ENCODE measurements at regions not wholly inside any gene's neighbourhood (a gene's known extent, or its start where the extent isn't known, plus 50 kb on each side); places are given as distances from the start of the nearest gene placed in this dataset.
A peak's percentile ranks its signal among the peaks of the same experiment; 100 is the strongest.
"Not testable (repeated sequence)": the region's sequence is repeated elsewhere in the genome, so short reads cannot be mapped to it uniquely, and the experiment has no call there.

DNA sequence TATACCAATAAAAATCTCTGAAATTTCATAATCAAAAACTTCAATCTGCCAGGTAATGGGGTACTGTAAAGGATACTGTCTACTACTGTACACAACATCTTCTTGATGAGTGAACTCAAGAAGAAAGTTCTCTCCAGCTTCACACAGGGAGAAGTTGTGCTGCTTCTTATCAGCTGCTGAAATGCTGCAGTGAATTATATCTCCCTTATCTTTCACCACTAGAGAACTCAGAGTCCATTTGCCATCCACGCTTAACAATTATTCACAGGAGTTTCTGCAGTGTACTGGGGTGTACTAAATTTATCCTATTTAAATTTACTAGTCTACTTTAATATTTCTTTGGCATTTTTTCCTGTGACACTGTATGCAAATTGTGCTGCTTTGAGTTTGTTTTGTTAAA is 384.8 kb downstream of the TFAP2B start:
- Histone ChIP-seq H3K27ac (ENCODE audit: low read depth in 1 of 3, low read length in 2 of 3) (no peak overlapping the region), H3K27me3 (ENCODE audit: control insufficient read depth in 3 of 3, insufficient read depth in 3 of 3, low read length in 3 of 3) (no peaks in the 10 kb centered on the region), H3K9me3 (ENCODE audit: control insufficient read depth in 2 of 2, insufficient read depth in 1 of 2, low read depth in 1 of 2, low read length in 1 of 2) (no peaks in the 10 kb centered on the region), H3K4me3 (ENCODE audit: low read depth in 1 of 3, low read length in 3 of 3) (no peak overlapping the region), H3K4me1 (ENCODE audit: control insufficient read depth in 3 of 3, insufficient read depth in 2 of 3, low read depth in 1 of 3, low read length in 2 of 3) (no peaks in the 10 kb centered on the region), H3K36me3 (ENCODE audit: control insufficient read depth in 3 of 3, insufficient read depth in 2 of 3, low read depth in 1 of 3, low read length in 3 of 3) (no peaks in the 10 kb centered on the region)
- FAIRE-seq (no peak), DNase-seq (peak in 1 of 2 donors; percentile 6)
- 20 to 38% (median 24%) methylated on average over 1 of the region's 1 CpG for WGBS, 3 donors

DNA sequence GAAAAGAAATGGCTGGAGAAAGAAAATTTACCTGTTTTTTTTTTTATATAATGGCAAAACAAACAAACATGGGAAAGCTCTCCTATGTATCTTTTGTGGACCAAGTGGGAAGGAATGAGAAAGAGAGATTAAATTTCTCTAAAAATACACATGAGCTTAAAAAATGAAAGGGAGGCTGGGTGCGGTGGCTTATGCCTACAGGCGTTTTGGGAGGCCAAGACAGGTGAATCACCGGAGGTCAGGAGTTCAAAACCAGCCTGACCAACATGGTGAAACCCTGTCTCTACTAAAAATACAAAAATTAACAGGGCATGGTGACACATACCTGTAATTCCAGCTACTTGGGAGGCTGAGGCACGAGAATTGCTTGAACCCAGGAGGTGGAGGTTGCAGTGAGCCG is 388.0 kb downstream of the TFAP2B start:
- DNase-seq; H3K27ac ChIP-seq (ENCODE audit: low read depth in 1 of 3, low read length in 2 of 3); H3K9me3 ChIP-seq (ENCODE audit: control insufficient read depth in 2 of 2, insufficient read depth in 1 of 2, low read depth in 1 of 2, low read length in 1 of 2); H3K4me3 ChIP-seq (ENCODE audit: low read depth in 1 of 3, low read length in 3 of 3); H3K4me1 ChIP-seq (ENCODE audit: control insufficient read depth in 3 of 3, insufficient read depth in 2 of 3, low read depth in 1 of 3, low read length in 2 of 3); H3K27me3 ChIP-seq (ENCODE audit: control insufficient read depth in 3 of 3, insufficient read depth in 3 of 3, low read length in 3 of 3); FAIRE-seq; H3K36me3 ChIP-seq (ENCODE audit: control insufficient read depth in 3 of 3, insufficient read depth in 2 of 3, low read depth in 1 of 3, low read length in 3 of 3): not testable (repeated sequence)
- WGBS, 3 donors: 62 to 84% (median 70%) methylated on average over 5 of the region's 5 CpGs

DNA sequence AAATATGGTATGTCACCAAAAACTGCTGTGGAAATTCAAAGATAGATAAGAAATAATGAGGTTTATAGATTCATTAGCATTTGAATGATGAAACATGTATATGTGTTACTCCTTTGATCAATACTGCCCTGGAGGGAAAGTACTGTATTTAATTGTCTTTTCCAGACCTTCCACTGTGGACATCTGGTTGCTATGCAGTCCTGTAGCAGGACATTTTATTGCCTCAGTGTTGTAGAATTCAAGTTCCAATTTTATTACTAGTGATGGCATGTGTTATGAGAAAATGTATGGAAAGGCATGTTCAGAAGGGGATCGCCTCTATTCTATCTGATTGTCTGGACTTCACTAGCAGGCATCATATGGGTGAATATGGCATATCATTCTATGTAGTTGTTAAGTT is 391.0 kb downstream of the TFAP2B start:
- Histone ChIP-seq H3K27ac (ENCODE audit: low read depth in 1 of 3, low read length in 2 of 3) (no peak overlapping the region), H3K4me3 (ENCODE audit: low read depth in 1 of 3, low read length in 3 of 3) (no peak overlapping the region), H3K36me3 (ENCODE audit: control insufficient read depth in 3 of 3, insufficient read depth in 2 of 3, low read depth in 1 of 3, low read length in 3 of 3) (no peaks in the 10 kb centered on the region), H3K9me3 (ENCODE audit: control insufficient read depth in 2 of 2, insufficient read depth in 1 of 2, low read depth in 1 of 2, low read length in 1 of 2) (no peaks in the 10 kb centered on the region), H3K27me3 (ENCODE audit: control insufficient read depth in 3 of 3, insufficient read depth in 3 of 3, low read length in 3 of 3) (peaks cover 0 to 11% (median 0%) of the 10 kb centered on the region in 3 donors), H3K4me1 (ENCODE audit: control insufficient read depth in 3 of 3, insufficient read depth in 2 of 3, low read depth in 1 of 3, low read length in 2 of 3) (no peaks in the 10 kb centered on the region)
- FAIRE-seq: no peak
- 81 to 93% (median 91%) methylated on average over 1 of the region's 1 CpG for WGBS, 3 donors
- no peak for DNase-seq

DNA sequence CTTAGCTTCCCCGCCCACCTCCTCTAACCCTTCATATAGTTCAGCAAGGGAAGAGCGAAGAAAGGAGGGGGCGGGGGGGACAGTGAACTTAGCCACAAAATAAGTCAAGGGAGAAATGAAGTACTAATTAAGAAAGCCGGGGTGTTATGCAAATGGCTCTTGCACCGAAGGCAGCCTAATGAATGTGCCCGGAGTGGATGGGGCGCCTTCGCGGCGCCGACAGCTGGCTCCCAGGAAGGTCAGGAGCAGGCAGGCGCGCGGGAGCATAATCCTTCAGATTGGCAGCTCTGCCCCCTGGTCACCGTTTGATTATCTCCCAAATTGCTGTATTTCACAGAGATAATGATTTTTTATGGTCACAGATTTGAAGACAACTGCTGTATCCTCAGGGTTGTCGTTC is 395.1 kb downstream of the TFAP2B start:
- H3K27ac ChIP-seq (ENCODE audit: low read depth in 1 of 3, low read length in 2 of 3): no peak overlapping the region
- WGBS, 3 donors: 13 to 23% (median 14%) methylated on average over 16 of the region's 16 CpGs
- peak overlapping the region in 1 of 3 donors; percentile 24 for H3K4me3 ChIP-seq (ENCODE audit: low read depth in 1 of 3, low read length in 3 of 3)
- FAIRE-seq (no peak), DNase-seq (peak in 1 of 2 donors; percentile 10)
- peaks cover 0 to 11% (median 0%) of the 10 kb centered on the region in 3 donors for H3K27me3 ChIP-seq (ENCODE audit: control insufficient read depth in 3 of 3, insufficient read depth in 3 of 3, low read length in 3 of 3)
- no peaks in the 10 kb centered on the region for H3K4me1 ChIP-seq (ENCODE audit: control insufficient read depth in 3 of 3, insufficient read depth in 2 of 3, low read depth in 1 of 3, low read length in 2 of 3)
- H3K36me3 ChIP-seq (ENCODE audit: control insufficient read depth in 3 of 3, insufficient read depth in 2 of 3, low read depth in 1 of 3, low read length in 3 of 3): no peaks in the 10 kb centered on the region
- no peaks in the 10 kb centered on the region for H3K9me3 ChIP-seq (ENCODE audit: control insufficient read depth in 2 of 2, insufficient read depth in 1 of 2, low read depth in 1 of 2, low read length in 1 of 2)

DNA sequence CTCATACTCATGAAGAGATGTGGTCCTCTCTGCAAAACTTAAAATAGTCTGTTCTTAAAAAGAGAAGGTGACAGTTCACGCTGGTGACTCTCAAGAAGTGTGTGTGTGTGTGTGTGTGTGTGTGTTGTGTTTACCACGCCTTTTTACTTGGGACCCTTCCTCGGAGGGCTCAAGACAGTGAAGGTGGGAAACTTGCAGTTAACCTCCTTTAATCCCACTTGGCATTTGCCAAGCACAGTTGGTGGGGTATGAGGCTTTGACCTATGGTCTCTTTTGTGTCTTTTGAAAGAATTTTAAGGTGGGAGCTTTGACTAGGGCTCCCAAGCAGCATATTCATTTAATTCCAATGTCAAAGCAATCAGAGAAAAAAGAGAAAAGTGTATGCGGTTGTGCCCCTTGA is 395.8 kb downstream of the TFAP2B start:
- FAIRE-seq: no peak
- H3K4me1 ChIP-seq (ENCODE audit: control insufficient read depth in 3 of 3, insufficient read depth in 2 of 3, low read depth in 1 of 3, low read length in 2 of 3): no peaks in the 10 kb centered on the region
- DNase-seq: no peak
- 35 to 45% (median 40%) methylated on average over 4 of the region's 4 CpGs for WGBS, 3 donors
- H3K4me3 ChIP-seq (ENCODE audit: low read depth in 1 of 3, low read length in 3 of 3): no peak overlapping the region
- H3K27me3 ChIP-seq (ENCODE audit: control insufficient read depth in 3 of 3, insufficient read depth in 3 of 3, low read length in 3 of 3): peaks cover 0 to 11% (median 0%) of the 10 kb centered on the region in 3 donors
- no peaks in the 10 kb centered on the region for H3K36me3 ChIP-seq (ENCODE audit: control insufficient read depth in 3 of 3, insufficient read depth in 2 of 3, low read depth in 1 of 3, low read length in 3 of 3)
- H3K27ac ChIP-seq (ENCODE audit: low read depth in 1 of 3, low read length in 2 of 3): no peak overlapping the region
- H3K9me3 ChIP-seq (ENCODE audit: control insufficient read depth in 2 of 2, insufficient read depth in 1 of 2, low read depth in 1 of 2, low read length in 1 of 2): no peaks in the 10 kb centered on the region

DNA sequence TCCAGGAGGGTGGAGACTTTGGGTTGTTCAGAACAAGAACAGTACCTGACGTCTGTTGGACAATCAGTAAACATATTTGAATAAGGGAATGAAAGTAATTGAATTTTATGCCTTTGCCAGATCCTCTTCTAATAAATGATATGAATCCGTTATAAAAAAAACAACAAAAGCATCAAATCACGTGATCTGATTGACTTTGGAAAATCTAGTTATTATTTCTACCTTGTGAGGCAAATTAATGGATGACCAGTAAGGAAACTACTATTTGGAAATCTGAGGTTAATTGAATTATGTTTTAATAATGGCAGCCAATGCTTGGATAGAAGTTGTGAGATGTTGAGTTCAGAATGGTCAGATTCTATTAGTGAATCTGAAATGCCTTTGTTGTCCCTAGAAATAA is 399.5 kb downstream of the TFAP2B start:
- peaks cover 0 to 11% (median 0%) of the 10 kb centered on the region in 3 donors for H3K27me3 ChIP-seq (ENCODE audit: control insufficient read depth in 3 of 3, insufficient read depth in 3 of 3, low read length in 3 of 3)
- no peak for FAIRE-seq
- 71 to 78% (median 75%) methylated on average over 3 of the region's 3 CpGs for WGBS, 3 donors
- H3K27ac ChIP-seq (ENCODE audit: low read depth in 1 of 3, low read length in 2 of 3): no peak overlapping the region
- no peaks in the 10 kb centered on the region for H3K4me1 ChIP-seq (ENCODE audit: control insufficient read depth in 3 of 3, insufficient read depth in 2 of 3, low read depth in 1 of 3, low read length in 2 of 3)
- no peak overlapping the region for H3K4me3 ChIP-seq (ENCODE audit: low read depth in 1 of 3, low read length in 3 of 3)
- no peaks in the 10 kb centered on the region for H3K9me3 ChIP-seq (ENCODE audit: control insufficient read depth in 2 of 2, insufficient read depth in 1 of 2, low read depth in 1 of 2, low read length in 1 of 2)
- no peaks in the 10 kb centered on the region for H3K36me3 ChIP-seq (ENCODE audit: control insufficient read depth in 3 of 3, insufficient read depth in 2 of 3, low read depth in 1 of 3, low read length in 3 of 3)
- DNase-seq: no peak

DNA sequence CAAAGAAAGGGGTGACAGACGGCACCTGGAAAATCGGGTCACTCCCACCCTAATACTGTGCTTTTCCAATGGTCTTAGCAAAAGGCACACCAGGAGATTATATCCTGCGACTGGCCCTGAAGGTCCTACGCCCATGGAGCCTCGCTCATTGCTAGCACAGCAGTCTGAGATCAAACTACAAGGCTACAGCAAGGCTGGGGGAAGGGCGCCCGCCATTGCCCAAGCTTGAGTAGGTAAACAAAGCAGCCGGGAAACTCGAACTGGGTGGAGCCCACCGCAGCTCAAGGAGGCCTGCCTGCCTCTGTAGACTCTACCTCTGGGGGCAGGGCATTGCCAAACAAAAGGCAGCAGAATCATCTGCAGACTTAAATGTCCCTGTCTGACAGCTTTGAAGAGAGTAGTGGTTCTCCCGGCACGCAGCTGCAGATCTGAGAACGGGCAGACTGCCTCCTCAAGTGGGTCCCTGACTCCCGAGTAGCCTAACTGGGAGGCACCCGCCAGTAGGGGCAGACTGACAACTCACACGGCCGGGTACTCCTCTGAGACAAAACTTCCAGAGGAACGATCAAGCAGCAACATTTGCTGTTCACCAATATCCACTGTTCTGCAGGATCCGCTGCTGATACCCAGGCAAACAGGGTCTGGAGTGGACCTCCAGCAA is 406.0 kb downstream of the TFAP2B start:
- WGBS, 3 donors: 77 to 80% (median 78%) methylated on average over 18 to 19 of the region's 19 CpGs
- not testable (repeated sequence) for H3K4me1 ChIP-seq (ENCODE audit: control insufficient read depth in 3 of 3, insufficient read depth in 2 of 3, low read depth in 1 of 3, low read length in 2 of 3); H3K9me3 ChIP-seq (ENCODE audit: control insufficient read depth in 2 of 2, insufficient read depth in 1 of 2, low read depth in 1 of 2, low read length in 1 of 2); H3K36me3 ChIP-seq (ENCODE audit: control insufficient read depth in 3 of 3, insufficient read depth in 2 of 3, low read depth in 1 of 3, low read length in 3 of 3); H3K27ac ChIP-seq (ENCODE audit: low read depth in 1 of 3, low read length in 2 of 3); DNase-seq; H3K4me3 ChIP-seq (ENCODE audit: low read depth in 1 of 3, low read length in 3 of 3); H3K27me3 ChIP-seq (ENCODE audit: control insufficient read depth in 3 of 3, insufficient read depth in 3 of 3, low read length in 3 of 3); FAIRE-seq

DNA sequence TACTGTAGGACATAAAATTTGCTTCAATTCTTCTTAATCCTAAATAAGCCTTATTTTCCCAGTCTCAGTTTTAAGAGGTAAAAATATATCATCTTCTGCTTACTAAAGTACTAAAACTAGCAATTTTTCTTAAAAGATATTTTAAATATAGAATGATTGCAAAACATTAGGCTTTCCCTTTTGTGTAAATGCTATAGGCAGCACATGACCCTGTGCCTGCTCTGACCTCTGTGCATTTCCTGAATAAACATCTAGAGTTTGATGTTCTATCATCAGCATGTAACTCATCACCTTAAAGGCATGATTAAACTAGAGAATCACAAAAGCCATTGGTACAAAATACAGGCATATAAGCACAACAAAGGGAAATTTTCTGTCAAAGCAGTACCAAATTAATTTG is 422.7 kb downstream of the TFAP2B start:
- no peaks in the 10 kb centered on the region for H3K36me3 ChIP-seq (ENCODE audit: control insufficient read depth in 3 of 3, insufficient read depth in 2 of 3, low read depth in 1 of 3, low read length in 3 of 3)
- no peaks in the 10 kb centered on the region for H3K9me3 ChIP-seq (ENCODE audit: control insufficient read depth in 2 of 2, insufficient read depth in 1 of 2, low read depth in 1 of 2, low read length in 1 of 2)
- H3K27me3 ChIP-seq (ENCODE audit: control insufficient read depth in 3 of 3, insufficient read depth in 3 of 3, low read length in 3 of 3): no peaks in the 10 kb centered on the region
- no peak for DNase-seq
- H3K27ac ChIP-seq (ENCODE audit: low read depth in 1 of 3, low read length in 2 of 3): no peak overlapping the region
- no peak overlapping the region for H3K4me3 ChIP-seq (ENCODE audit: low read depth in 1 of 3, low read length in 3 of 3)
- H3K4me1 ChIP-seq (ENCODE audit: control insufficient read depth in 3 of 3, insufficient read depth in 2 of 3, low read depth in 1 of 3, low read length in 2 of 3): no peaks in the 10 kb centered on the region
- no peak for FAIRE-seq

DNA sequence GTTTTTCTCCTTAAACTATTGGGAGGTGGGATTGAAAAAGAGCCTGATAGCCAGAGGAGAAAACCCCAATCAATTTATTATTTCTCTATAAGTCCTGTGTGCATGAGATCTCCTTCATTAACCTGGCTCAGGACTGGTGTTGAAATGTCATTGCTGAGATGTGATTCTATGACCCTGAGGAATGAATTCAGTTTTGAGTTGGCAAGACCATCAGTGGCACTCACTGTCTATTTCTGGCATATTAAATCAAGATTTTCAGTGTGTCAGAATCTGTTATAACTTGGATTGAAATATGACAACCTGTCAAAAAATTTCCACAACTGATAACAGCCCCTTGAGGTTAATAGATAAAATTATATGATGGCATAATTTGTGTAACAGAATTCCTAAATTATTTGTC is 431.1 kb downstream of the TFAP2B start:
- FAIRE-seq (no peak), DNase-seq (no peak)
- no peaks in the 10 kb centered on the region for H3K4me1 ChIP-seq (ENCODE audit: control insufficient read depth in 3 of 3, insufficient read depth in 2 of 3, low read depth in 1 of 3, low read length in 2 of 3)

More for the DNA sequence above, 431.1 kb downstream of the TFAP2B start:
- Histone ChIP-seq H3K9me3 (ENCODE audit: control insufficient read depth in 2 of 2, insufficient read depth in 1 of 2, low read depth in 1 of 2, low read length in 1 of 2) (no peaks in the 10 kb centered on the region), H3K36me3 (ENCODE audit: control insufficient read depth in 3 of 3, insufficient read depth in 2 of 3, low read depth in 1 of 3, low read length in 3 of 3) (no peaks in the 10 kb centered on the region), H3K27ac (ENCODE audit: low read depth in 1 of 3, low read length in 2 of 3) (no peak overlapping the region), H3K4me3 (ENCODE audit: low read depth in 1 of 3, low read length in 3 of 3) (no peak overlapping the region), H3K27me3 (ENCODE audit: control insufficient read depth in 3 of 3, insufficient read depth in 3 of 3, low read length in 3 of 3) (no peaks in the 10 kb centered on the region)

Measured in small intestine (tissue), 7 donors.